ENCODE measurements at regions not wholly inside any gene's neighbourhood (a gene's known extent, or its start where the extent isn't known, plus 50 kb on each side); places are given as distances from the start of the nearest gene placed in this dataset.

DNA sequence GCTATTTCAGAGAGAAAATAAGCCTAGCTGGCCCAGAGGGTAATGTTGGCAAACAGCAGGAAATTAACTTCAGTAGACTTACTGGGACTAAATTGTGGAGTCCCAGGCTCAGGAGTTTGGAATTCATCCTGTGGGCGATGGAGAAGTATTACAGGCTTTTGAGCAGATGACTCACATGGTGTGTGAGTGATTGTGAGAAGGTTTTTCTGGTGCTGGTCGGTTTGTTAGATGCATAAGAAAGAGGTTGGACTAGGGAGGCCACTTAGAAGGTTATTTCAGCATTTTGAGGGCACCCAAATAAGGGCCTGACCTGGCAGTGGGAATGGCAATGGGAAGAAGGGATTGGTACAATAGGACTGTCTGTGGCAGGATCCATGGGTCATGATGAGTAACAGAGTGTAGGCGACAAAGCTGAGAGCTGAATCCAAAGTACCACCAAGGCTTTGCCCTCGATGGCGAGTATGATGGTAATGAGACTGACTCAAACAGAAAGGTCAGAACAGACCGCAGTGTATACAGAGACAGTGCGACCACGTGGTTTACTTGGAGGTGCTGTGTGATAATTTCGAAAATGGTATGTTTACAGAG, 69.2 kb upstream of the KIF26B start:
- TF ChIP-seq, protein P1, sequence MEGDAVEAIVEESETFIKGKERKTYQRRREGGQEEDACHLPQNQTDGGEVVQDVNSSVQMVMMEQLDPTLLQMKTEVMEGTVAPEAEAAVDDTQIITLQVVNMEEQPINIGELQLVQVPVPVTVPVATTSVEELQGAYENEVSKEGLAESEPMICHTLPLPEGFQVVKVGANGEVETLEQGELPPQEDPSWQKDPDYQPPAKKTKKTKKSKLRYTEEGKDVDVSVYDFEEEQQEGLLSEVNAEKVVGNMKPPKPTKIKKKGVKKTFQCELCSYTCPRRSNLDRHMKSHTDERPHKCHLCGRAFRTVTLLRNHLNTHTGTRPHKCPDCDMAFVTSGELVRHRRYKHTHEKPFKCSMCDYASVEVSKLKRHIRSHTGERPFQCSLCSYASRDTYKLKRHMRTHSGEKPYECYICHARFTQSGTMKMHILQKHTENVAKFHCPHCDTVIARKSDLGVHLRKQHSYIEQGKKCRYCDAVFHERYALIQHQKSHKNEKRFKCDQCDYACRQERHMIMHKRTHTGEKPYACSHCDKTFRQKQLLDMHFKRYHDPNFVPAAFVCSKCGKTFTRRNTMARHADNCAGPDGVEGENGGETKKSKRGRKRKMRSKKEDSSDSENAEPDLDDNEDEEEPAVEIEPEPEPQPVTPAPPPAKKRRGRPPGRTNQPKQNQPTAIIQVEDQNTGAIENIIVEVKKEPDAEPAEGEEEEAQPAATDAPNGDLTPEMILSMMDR (IDR thresholded peaks at IDR 0.05 in 4 of 5, conservative IDR thresholded peaks at IDR 0.05 in 1 of 5): no peak
- TF ChIP-seq POLR2A (IDR thresholded peaks at IDR 0.05): no peak
- Histone ChIP-seq H3K27ac (no peak overlapping the region), H3K4me3 (no peak overlapping the region), H3K36me3 (peaks cover 0 to 16% of the 10 kb centered on the region in 2 donors), H3K4me1 (no peaks in the 10 kb centered on the region), H3K27me3 (no peaks in the 10 kb centered on the region), H3K9me3 (no peaks in the 10 kb centered on the region)
- ATAC-seq (no peak), DNase-seq (no peak)
- in situ Hi-C loops (cut with MboI; ENCODE audit: low sequenced_read_pairs in 4 of 4): no loop called here
- intact Hi-C loops (cut with DNase I; ENCODE audit: low total_unique reads): no loop called here

DNA sequence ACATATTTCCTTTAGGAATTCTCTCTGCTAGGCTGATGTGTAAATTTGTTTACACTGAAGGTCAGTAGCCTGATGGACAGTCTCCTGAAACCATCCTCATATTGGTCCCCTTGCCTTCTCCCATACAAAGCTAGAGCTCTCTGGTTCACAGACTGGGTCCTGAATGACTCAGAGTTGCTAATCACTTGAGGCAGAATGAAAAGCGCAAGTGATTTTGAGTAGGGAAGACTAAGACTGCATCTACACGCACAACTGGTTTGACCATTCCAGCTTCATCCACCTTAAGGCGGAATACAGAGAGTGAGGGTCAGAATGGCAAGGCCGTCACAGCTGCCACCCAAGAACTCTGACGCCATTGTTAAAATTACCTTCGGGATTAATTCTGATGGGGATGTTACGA, 70.2 kb upstream of the KIF26B start:
- H3K9me3 ChIP-seq: no peaks in the 10 kb centered on the region
- TF ChIP-seq, protein P1 (IDR thresholded peaks at IDR 0.05 in 4 of 5, conservative IDR thresholded peaks at IDR 0.05 in 1 of 5): no peak
- TF ChIP-seq POLR2A (IDR thresholded peaks at IDR 0.05): no peak
- ATAC-seq (no peak), DNase-seq (no peak)
- H3K36me3 ChIP-seq: peaks cover 0 to 16% of the 10 kb centered on the region in 2 donors
- in situ Hi-C loops (cut with MboI; ENCODE audit: low sequenced_read_pairs in 4 of 4) (no loop called here), intact Hi-C loops (cut with DNase I; ENCODE audit: low total_unique reads) (no loop called here)
- H3K4me3 ChIP-seq: no peak overlapping the region
- no peak overlapping the region for H3K27ac ChIP-seq
- no peaks in the 10 kb centered on the region for H3K27me3 ChIP-seq
- no peaks in the 10 kb centered on the region for H3K4me1 ChIP-seq

DNA sequence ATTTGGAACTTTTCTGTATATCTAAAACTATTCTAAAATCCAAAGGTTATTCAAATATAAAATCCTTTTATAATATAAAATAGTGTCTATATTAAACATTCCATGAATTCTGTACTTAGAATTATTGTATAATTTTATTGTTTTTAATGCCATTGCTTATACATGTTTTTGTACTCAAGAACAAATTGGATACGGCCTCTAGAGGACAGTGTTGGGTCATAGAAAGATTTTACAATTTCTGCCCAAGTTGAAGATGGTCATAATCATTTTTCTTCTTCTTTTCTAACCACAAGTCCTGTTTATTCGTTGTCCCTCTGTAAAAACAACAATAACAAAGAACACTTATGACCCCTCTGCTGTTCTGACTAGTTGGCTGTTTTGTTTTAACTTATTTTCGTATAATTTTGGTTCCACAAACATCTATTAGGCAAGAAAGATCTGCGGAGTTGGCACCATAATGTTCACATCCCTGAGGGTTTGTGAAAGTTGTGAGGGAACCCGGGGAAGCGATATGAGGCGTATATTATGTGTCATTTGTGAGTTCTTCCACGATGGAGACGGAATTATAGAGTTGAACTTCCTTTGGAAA, 75.7 kb upstream of the KIF26B start:
- intact Hi-C loops (cut with DNase I; ENCODE audit: low total_unique reads) (no loop called here), in situ Hi-C loops (cut with MboI; ENCODE audit: low sequenced_read_pairs in 4 of 4) (no loop called here)
- Histone ChIP-seq H3K36me3 (peaks cover 0 to 6% of the 10 kb centered on the region in 2 donors), H3K27me3 (no peaks in the 10 kb centered on the region), H3K4me3 (no peak overlapping the region), H3K9me3 (no peaks in the 10 kb centered on the region), H3K4me1 (no peaks in the 10 kb centered on the region), H3K27ac (no peak overlapping the region)
- DNase-seq (no peak), ATAC-seq (no peak)
- TF ChIP-seq, protein P1 (IDR thresholded peaks at IDR 0.05 in 4 of 5, conservative IDR thresholded peaks at IDR 0.05 in 1 of 5): no peak
- no peak for TF ChIP-seq POLR2A (IDR thresholded peaks at IDR 0.05)

DNA sequence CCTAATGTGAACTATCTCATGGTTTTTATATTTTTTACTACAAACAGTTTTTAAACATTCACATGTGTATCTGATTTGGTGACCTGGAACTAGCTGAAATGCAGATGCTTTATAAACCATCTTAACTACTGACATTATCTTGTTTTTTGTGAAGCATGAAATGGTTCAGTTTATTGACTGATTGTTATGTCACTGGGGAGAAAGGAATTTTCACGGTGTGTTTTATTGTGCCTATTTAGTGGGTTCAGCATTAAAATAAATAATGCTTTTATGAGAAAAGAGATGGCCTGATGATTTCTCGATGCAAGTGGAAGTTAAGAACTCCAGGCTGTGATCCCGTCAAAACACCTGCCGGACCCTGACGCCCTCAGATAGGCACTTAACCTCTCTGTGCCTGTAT, 79.9 kb upstream of the KIF26B start:
- ATAC-seq (no peak), DNase-seq (no peak)
- Histone ChIP-seq H3K27me3 (no peaks in the 10 kb centered on the region), H3K9me3 (no peaks in the 10 kb centered on the region), H3K4me1 (no peaks in the 10 kb centered on the region), H3K4me3 (no peak overlapping the region), H3K27ac (no peak overlapping the region), H3K36me3 (no peaks in the 10 kb centered on the region)
- no peak for TF ChIP-seq POLR2A (IDR thresholded peaks at IDR 0.05)
- TF ChIP-seq, protein P1 (IDR thresholded peaks at IDR 0.05 in 4 of 5, conservative IDR thresholded peaks at IDR 0.05 in 1 of 5): no peak
- in situ Hi-C loops (cut with MboI; ENCODE audit: low sequenced_read_pairs in 4 of 4) (no loop called here), intact Hi-C loops (cut with DNase I; ENCODE audit: low total_unique reads) (no loop called here)
